GM13976 (cell line): ENCODE measurements at regions not wholly inside any gene's neighbourhood (a gene's known extent, or its start where the extent isn't known, plus 50 kb on each side); places are given as distances from the start of the nearest gene placed in this dataset.

Source experiments
- DNase-seq: peaks from one replicate; pipeline ENCODE4 v3.0.0; 2012; ENCODE audit warnings: low spot score
- in situ Hi-C: fragments of 300-500 bp; cut with MboI; formaldehyde crosslinking; loops from one replicate; pipeline ENCODE4 v1.12.0; 2022; ENCODE audit warnings: low sequenced_read_pairs, mixed read lengths, inconsistent platforms; ENCODE audit not compliant: unreplicated experiment
- TF ChIP-seq, protein P1 (sequence below): IDR thresholded peaks from 2 replicates; pipeline ENCODE4 v1.5.1; 2012; ENCODE audit warnings: borderline replicate concordance, mild to moderate bottlenecking; ENCODE audit not compliant: insufficient read depth; ENCODE audit errors: extremely low read depth, missing control alignments, control extremely low read depth

DNA sequence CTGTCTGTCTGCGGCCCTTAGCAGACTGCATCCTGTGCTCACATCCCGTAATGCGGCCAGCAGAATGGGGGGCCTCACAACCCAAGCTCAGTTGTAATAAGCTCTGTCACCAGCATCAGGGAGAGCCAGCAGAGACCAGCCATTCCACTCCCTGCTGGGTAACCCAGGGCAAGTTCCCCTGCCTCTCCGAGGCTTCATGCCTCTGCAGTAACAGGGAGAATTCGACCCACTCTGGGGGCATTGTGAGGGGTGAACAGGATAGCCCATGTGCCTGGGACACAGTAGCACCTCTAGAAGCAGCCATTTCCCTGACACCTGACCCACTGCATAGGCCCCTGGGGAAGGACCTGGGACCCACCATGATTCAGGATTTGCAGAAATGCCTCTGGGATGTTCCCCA, 461.2 kb downstream of the MATN1 start:
- in situ Hi-C loops, result no loop called here
- DNase-seq, result no peak
- TF ChIP-seq, protein P1, sequence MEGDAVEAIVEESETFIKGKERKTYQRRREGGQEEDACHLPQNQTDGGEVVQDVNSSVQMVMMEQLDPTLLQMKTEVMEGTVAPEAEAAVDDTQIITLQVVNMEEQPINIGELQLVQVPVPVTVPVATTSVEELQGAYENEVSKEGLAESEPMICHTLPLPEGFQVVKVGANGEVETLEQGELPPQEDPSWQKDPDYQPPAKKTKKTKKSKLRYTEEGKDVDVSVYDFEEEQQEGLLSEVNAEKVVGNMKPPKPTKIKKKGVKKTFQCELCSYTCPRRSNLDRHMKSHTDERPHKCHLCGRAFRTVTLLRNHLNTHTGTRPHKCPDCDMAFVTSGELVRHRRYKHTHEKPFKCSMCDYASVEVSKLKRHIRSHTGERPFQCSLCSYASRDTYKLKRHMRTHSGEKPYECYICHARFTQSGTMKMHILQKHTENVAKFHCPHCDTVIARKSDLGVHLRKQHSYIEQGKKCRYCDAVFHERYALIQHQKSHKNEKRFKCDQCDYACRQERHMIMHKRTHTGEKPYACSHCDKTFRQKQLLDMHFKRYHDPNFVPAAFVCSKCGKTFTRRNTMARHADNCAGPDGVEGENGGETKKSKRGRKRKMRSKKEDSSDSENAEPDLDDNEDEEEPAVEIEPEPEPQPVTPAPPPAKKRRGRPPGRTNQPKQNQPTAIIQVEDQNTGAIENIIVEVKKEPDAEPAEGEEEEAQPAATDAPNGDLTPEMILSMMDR, result no peak

DNA sequence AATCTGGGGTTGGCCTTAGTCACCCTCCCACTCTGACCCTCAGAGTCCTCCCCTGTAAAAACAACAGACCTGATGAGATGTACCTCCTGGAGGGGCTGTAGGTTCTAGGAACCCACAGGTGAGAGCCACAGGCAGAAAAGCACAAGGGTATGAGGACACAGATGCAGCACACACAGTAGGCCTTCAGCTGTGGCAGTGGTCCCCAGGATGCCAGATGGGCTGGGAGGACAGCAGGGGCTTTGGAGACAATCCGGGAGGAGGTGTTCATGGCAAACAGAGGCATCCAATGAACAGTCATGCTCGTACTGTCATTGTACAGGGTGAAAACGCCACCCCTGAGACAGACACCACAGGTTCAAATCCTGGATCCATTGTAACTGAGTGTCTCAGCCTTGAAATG, 463.1 kb downstream of the MATN1 start:
- no peak for DNase-seq
- in situ Hi-C loops, result no loop called here
- TF ChIP-seq, protein P1, result no peak

DNA sequence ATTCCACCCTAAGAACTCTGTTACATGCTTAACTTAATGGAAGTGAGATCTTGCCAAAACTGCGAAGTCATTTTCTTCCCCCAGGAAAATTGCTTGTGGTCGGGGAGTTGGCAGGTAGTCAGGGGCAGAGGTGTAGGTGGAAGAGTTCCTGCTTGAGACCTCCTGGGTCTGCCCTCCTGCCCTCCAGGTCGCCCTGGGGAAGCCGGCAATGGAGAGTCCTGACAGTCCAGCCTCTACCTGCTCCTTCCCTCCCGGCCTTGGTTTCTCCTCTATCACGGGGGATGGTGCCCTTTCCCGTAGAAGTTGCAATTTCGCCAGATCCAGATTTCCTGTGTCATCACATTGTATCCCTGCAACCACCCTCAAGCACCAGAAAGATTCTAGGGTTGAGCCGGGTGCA, 463.8 kb downstream of the MATN1 start:
- TF ChIP-seq, protein P1, result no peak
- in situ Hi-C loops, result no loop called here

DNA sequence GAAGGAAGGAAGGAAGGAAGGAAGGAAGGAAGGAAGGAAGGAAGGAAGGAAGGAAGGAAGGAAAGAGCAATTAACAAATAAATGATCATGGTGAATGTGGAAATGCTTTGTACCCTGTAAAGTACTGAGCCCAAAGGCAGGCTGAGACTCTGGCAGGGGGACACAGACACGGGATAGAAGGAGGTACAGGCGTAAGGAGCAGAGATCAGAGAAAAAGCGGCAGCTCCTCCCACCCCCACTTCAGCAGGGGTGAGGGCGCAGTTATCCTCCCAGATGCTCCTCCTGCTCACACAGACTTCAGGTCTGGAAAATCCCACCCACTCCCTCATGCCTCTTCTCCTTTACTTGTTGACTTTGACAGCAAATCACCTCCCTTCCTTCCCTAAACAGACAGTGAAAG, 464.5 kb downstream of the MATN1 start:
- in situ Hi-C loops, result no loop called here
- DNase-seq, result no peak
- TF ChIP-seq, protein P1, result no peak

More for the DNA sequence above, 463.8 kb downstream of the MATN1 start:
- no peak for DNase-seq

DNA sequence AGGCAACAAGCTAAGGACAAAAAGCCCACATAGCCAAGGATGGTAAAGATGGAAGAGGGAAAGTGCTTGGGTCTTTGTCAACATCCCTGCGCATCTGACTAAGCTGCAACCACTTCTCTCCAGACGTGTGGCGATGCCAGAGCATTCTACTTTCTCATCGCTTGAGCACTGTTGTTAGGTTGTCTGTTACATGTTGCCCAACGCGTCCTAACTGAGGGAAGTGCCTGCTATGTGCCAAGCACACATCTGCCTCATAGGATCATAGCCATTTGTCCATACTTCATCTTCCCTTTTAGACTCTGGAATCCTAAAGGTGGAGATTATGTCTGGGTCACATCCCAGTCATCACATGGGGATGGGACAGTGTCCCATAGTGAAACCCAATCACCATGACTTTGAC, 464.9 kb downstream of the MATN1 start:
- DNase-seq, result no peak
- in situ Hi-C loops, result no loop called here
- TF ChIP-seq, protein P1, result no peak

DNA sequence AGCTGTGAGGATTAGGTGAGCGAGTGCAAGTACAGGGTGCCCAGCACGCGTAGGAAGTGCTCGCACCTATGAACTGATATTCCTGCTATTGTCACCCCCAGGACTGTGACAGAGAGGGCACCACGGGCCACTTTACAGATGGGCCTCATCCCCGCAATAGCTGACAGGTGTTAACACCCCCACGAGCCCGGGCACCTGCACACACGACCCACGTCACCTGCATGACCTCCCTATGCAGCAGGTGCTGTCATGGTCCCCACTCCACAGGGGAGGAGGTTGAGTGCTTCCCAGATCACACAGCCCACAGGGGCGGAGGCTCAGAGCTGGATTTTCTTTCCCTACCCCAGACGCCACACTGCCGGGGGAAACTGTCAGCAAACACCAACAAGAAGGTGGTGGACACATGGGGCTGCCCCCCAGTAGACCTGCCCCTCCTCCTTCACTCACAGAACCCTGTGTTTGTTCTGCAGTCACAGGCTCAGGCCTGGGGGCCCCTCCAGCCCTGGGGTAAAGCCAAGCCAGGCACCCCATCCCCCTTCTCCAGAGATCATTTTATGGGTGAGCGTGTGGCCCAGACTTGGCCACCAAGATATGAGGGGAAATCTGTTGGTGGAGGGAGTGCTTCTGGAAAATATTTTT, 465.5 kb downstream of the MATN1 start:
- in situ Hi-C loops, result no loop called here
- no peak for DNase-seq
- TF ChIP-seq, protein P1, result no peak

DNA sequence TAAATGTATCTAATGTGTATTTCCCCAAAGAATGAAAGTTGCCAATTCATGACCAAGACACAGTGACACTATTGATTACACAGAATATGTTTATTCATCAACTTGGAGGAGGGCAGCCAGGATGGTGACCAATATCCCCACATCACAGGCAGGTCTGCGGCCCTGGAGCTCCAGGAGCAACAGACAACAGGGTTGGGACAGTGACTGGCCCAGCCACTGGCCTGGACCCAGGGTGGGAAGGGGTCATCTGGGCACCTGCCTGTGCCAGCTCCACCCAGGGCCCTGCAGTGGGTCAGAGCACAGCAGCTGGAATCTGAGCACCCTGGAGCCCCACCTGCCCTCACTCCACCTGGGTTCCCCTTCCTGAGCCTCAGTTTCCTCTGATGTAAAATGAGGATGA, 466.1 kb downstream of the MATN1 start:
- in situ Hi-C loops, result no loop called here
- TF ChIP-seq, protein P1, result no peak

More for the DNA sequence above, 466.1 kb downstream of the MATN1 start:
- no peak for DNase-seq
